ENCODE measurements at regions not wholly inside any gene's neighbourhood (a gene's known extent, or its start where the extent isn't known, plus 50 kb on each side); places are given as distances from the start of the nearest gene placed in this dataset.

DNA sequence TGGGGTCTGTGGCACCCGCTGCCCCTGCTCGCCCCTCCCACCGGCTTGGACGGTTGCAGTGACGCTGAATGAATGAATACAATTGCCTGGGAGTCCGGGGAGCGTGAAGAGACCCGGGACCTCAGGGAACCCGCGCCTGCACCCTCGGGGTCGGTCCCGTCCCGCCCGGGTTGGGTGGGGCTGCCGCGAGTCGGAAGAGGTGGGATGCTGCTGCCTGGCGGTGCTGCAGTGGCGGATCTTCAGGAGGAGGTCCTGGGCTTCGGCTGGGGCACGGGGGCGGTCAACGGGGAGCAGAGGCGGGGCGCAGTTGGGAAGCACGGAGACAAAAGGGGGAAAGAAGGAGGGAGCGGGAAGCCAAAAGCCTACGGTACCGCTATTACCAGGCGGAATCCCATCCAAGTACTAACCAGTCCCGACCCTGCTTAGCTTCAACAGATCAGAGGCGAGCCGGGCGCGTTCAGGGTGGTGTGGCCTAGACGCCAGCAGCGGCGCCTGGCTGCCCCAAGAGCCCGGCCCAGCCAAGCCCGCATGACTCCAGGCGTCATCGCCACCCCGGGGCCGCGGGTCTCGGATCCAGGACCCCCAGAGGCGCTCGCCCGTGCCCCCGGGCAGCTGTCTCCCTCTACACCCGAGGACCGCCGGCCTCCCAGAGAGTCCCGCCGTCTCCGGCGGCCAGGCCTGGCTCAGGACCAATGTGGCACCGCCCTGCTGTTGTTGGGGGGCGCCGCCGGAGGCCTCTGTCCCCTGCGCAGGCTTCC, 1612.3 kb downstream of the SPATA31A7 start (continued):
- TF ChIP-seq, protein P1, sequence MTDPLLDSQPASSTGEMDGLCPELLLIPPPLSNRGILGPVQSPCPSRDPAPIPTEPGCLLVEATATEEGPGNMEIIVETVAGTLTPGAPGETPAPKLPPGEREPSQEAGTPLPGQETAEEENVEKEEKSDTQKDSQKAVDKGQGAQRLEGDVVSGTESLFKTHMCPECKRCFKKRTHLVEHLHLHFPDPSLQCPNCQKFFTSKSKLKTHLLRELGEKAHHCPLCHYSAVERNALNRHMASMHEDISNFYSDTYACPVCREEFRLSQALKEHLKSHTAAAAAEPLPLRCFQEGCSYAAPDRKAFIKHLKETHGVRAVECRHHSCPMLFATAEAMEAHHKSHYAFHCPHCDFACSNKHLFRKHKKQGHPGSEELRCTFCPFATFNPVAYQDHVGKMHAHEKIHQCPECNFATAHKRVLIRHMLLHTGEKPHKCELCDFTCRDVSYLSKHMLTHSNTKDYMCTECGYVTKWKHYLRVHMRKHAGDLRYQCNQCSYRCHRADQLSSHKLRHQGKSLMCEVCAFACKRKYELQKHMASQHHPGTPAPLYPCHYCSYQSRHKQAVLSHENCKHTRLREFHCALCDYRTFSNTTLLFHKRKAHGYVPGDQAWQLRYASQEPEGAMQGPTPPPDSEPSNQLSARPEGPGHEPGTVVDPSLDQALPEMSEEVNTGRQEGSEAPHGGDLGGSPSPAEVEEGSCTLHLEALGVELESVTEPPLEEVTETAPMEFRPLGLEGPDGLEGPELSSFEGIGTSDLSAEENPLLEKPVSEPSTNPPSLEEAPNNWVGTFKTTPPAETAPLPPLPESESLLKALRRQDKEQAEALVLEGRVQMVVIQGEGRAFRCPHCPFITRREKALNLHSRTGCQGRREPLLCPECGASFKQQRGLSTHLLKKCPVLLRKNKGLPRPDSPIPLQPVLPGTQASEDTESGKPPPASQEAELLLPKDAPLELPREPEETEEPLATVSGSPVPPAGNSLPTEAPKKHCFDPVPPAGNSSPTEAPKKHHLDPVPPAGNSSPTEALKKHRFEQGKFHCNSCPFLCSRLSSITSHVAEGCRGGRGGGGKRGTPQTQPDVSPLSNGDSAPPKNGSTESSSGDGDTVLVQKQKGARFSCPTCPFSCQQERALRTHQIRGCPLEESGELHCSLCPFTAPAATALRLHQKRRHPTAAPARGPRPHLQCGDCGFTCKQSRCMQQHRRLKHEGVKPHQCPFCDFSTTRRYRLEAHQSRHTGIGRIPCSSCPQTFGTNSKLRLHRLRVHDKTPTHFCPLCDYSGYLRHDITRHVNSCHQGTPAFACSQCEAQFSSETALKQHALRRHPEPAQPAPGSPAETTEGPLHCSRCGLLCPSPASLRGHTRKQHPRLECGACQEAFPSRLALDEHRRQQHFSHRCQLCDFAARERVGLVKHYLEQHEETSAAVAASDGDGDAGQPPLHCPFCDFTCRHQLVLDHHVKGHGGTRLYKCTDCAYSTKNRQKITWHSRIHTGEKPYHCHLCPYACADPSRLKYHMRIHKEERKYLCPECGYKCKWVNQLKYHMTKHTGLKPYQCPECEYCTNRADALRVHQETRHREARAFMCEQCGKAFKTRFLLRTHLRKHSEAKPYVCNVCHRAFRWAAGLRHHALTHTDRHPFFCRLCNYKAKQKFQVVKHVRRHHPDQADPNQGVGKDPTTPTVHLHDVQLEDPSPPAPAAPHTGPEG (CRISPR knock-in tag; IDR thresholded peaks at IDR 0.05): peak; percentile 70; the same call in 1 of the 2 replicates
- TF ChIP-seq, protein P2, sequence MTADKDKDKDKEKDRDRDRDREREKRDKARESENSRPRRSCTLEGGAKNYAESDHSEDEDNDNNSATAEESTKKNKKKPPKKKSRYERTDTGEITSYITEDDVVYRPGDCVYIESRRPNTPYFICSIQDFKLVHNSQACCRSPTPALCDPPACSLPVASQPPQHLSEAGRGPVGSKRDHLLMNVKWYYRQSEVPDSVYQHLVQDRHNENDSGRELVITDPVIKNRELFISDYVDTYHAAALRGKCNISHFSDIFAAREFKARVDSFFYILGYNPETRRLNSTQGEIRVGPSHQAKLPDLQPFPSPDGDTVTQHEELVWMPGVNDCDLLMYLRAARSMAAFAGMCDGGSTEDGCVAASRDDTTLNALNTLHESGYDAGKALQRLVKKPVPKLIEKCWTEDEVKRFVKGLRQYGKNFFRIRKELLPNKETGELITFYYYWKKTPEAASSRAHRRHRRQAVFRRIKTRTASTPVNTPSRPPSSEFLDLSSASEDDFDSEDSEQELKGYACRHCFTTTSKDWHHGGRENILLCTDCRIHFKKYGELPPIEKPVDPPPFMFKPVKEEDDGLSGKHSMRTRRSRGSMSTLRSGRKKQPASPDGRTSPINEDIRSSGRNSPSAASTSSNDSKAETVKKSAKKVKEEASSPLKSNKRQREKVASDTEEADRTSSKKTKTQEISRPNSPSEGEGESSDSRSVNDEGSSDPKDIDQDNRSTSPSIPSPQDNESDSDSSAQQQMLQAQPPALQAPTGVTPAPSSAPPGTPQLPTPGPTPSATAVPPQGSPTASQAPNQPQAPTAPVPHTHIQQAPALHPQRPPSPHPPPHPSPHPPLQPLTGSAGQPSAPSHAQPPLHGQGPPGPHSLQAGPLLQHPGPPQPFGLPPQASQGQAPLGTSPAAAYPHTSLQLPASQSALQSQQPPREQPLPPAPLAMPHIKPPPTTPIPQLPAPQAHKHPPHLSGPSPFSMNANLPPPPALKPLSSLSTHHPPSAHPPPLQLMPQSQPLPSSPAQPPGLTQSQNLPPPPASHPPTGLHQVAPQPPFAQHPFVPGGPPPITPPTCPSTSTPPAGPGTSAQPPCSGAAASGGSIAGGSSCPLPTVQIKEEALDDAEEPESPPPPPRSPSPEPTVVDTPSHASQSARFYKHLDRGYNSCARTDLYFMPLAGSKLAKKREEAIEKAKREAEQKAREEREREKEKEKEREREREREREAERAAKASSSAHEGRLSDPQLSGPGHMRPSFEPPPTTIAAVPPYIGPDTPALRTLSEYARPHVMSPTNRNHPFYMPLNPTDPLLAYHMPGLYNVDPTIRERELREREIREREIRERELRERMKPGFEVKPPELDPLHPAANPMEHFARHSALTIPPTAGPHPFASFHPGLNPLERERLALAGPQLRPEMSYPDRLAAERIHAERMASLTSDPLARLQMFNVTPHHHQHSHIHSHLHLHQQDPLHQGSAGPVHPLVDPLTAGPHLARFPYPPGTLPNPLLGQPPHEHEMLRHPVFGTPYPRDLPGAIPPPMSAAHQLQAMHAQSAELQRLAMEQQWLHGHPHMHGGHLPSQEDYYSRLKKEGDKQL (CRISPR knock-in tag; IDR thresholded peaks at IDR 0.05; ENCODE audit: low read depth): 0 out of 2 replicates have a peak, but pooled peaks have one; percentile 45
- TF ChIP-seq ELF1 (CRISPR knock-in tag; IDR thresholded peaks at IDR 0.05) (peak; percentile 81), NRL (CRISPR knock-in tag; IDR thresholded peaks at IDR 0.05; ENCODE audit: borderline replicate concordance) (peak; percentile 6; the same call in 1 of the 2 replicates), FOSL2 (CRISPR knock-in tag; IDR thresholded peaks at IDR 0.05) (0 out of 2 replicates have a peak, but pooled peaks have one; percentile 6), ETV5 (CRISPR knock-in tag; IDR thresholded peaks at IDR 0.05; ENCODE audit: borderline replicate concordance) (peak; percentile 80; the same call in 1 of the 2 replicates), POLR2A (IDR thresholded peaks at IDR 0.05; ENCODE audit: insufficient read depth in 1 of 2, low read depth in 2 of 2, low read length in 2 of 2) (peak; percentile 47 to 62; a peak in 3 of 4 replicates), XRCC5 (optimal IDR thresholded peaks at IDR 0.05; ENCODE audit: low read length) (peak; percentile 54), ZNF335 (CRISPR knock-in tag; IDR thresholded peaks at IDR 0.05) (peak; percentile 92)
- TF ChIP-seq, protein P3, sequence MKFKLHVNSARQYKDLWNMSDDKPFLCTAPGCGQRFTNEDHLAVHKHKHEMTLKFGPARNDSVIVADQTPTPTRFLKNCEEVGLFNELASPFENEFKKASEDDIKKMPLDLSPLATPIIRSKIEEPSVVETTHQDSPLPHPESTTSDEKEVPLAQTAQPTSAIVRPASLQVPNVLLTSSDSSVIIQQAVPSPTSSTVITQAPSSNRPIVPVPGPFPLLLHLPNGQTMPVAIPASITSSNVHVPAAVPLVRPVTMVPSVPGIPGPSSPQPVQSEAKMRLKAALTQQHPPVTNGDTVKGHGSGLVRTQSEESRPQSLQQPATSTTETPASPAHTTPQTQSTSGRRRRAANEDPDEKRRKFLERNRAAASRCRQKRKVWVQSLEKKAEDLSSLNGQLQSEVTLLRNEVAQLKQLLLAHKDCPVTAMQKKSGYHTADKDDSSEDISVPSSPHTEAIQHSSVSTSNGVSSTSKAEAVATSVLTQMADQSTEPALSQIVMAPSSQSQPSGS (CRISPR knock-in tag; IDR thresholded peaks at IDR 0.05): peak; percentile 45; the same call in 1 of the 2 replicates
- TF ChIP-seq, protein P4, sequence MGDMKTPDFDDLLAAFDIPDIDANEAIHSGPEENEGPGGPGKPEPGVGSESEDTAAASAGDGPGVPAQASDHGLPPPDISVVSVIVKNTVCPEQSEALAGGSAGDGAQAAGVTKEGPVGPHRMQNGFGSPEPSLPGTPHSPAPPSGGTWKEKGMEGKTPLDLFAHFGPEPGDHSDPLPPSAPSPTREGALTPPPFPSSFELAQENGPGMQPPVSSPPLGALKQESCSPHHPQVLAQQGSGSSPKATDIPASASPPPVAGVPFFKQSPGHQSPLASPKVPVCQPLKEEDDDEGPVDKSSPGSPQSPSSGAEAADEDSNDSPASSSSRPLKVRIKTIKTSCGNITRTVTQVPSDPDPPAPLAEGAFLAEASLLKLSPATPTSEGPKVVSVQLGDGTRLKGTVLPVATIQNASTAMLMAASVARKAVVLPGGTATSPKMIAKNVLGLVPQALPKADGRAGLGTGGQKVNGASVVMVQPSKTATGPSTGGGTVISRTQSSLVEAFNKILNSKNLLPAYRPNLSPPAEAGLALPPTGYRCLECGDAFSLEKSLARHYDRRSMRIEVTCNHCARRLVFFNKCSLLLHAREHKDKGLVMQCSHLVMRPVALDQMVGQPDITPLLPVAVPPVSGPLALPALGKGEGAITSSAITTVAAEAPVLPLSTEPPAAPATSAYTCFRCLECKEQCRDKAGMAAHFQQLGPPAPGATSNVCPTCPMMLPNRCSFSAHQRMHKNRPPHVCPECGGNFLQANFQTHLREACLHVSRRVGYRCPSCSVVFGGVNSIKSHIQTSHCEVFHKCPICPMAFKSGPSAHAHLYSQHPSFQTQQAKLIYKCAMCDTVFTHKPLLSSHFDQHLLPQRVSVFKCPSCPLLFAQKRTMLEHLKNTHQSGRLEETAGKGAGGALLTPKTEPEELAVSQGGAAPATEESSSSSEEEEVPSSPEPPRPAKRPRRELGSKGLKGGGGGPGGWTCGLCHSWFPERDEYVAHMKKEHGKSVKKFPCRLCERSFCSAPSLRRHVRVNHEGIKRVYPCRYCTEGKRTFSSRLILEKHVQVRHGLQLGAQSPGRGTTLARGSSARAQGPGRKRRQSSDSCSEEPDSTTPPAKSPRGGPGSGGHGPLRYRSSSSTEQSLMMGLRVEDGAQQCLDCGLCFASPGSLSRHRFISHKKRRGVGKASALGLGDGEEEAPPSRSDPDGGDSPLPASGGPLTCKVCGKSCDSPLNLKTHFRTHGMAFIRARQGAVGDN (CRISPR knock-in tag; IDR thresholded peaks at IDR 0.05): peak; percentile 72

Measured in HepG2 (cell line).